Naive thymus-derived CD8-positive, alpha-beta T cell (primary cell): ENCODE measurements at regions not wholly inside any gene's neighbourhood (a gene's known extent, or its start where the extent isn't known, plus 50 kb on each side); places are given as distances from the start of the nearest gene placed in this dataset.
"Not testable (repeated sequence)": the region's sequence is repeated elsewhere in the genome, so short reads cannot be mapped to it uniquely, and the experiment has no call there.

Experiments
- ATAC-seq, 2 donors: fragments of 150-1000 bp; cut with Tn5 transposase in 1 of 2; sonication (Bioruptor Pico), chemical (Tn5 transposase) in 1 of 2; 1 replicate in 1 of 2; 2 replicates in 1 of 2; pipeline ENCODE4 v1.10.0; 2021; ENCODE audit warnings: mild to moderate bottlenecking in 2 of 2, moderate library complexity in 2 of 2
- POLR2A ChIA-PET: fragments of 350-600 bp; sonication (Branson Sonifier 250); formaldehyde crosslinking; loops from one replicate; lab custom pipeline; 2021; ENCODE audit warnings: antibody characterized with exemption; lab: Charles Lee
- DNase-seq, 10 donors: peaks; one replicate each; pipeline versions ENCODE4 v3.0.0 to v3.0.0-alpha.2; 2020 to 2022
- H3K27ac Mint-ChIP-seq, 10 donors: one replicate each; pipeline ENCODE4 v1.8.0; 2020 to 2022; ENCODE audit warnings: mild to moderate bottlenecking in 10 of 10, mixed read lengths in 10 of 10, moderate library complexity in 4 of 10, inconsistent platforms in 1 of 10
- H3K27me3 Mint-ChIP-seq, 5 donors: one replicate each; pipeline ENCODE4 v1.8.0; 2021 to 2022; ENCODE audit warnings: mixed read lengths in 5 of 5
- H3K36me3 Mint-ChIP-seq, 3 donors: one replicate each; pipeline ENCODE4 v1.8.0; 2020 to 2022; ENCODE audit warnings: mixed read lengths in 3 of 3, mild to moderate bottlenecking in 2 of 3, inconsistent platforms in 1 of 3
- H3K4me1 Mint-ChIP-seq, 4 donors: one replicate each; pipeline ENCODE4 v1.8.0; 2021 to 2022; ENCODE audit warnings: mixed read lengths in 4 of 4
- H3K4me3 Mint-ChIP-seq, 10 donors: one replicate each; pipeline ENCODE4 v1.8.0; 2020 to 2022; ENCODE audit warnings: mild to moderate bottlenecking in 10 of 10, mixed read lengths in 10 of 10, moderate library complexity in 6 of 10, inconsistent platforms in 1 of 10
- H3K9me3 Mint-ChIP-seq, 9 donors: one replicate each; pipeline ENCODE4 v1.8.0; 2020 to 2022; ENCODE audit warnings: mixed read lengths in 9 of 9, mild to moderate bottlenecking in 3 of 9, inconsistent platforms in 1 of 9, moderate library complexity in 1 of 9

GRCh38 chr10:34058845-34059614 is 724.6 kb upstream of the NRP1 start:
- H3K27me3 Mint-ChIP-seq: peaks cover 0 to 2% (median 0%) of the 10 kb centered on the region in 5 donors
- DNase-seq (no peak), ATAC-seq (no peak)
- no peak overlapping the region for H3K27ac Mint-ChIP-seq
- H3K36me3 Mint-ChIP-seq: peaks cover 0 to 13% (median 0%) of the 10 kb centered on the region in 3 donors
- POLR2A ChIA-PET: no interaction called here
- no peaks in the 10 kb centered on the region for H3K4me1 Mint-ChIP-seq
- H3K9me3 Mint-ChIP-seq: peaks cover 3 to 27% (median 12%) of the 10 kb centered on the region in 9 donors
- H3K4me3 Mint-ChIP-seq: no peak overlapping the region

GRCh38 chr10:34055410-34055985 is 721.0 kb upstream of the NRP1 start:
- ATAC-seq, POLR2A ChIA-PET, H3K4me1 Mint-ChIP-seq, DNase-seq, H3K4me3 Mint-ChIP-seq, H3K36me3 Mint-ChIP-seq, H3K27me3 Mint-ChIP-seq, H3K27ac Mint-ChIP-seq: not testable (repeated sequence)
- H3K9me3 Mint-ChIP-seq: peaks cover 0 to 11% (median 3%) of the 10 kb centered on the region in 9 donors

GRCh38 chr10:34049887-34050286 is 715.4 kb upstream of the NRP1 start:
- ATAC-seq (no peak), DNase-seq (no peak)
- Mint-ChIP-seq H3K36me3 (no peaks in the 10 kb centered on the region), H3K27me3 (peaks cover 0 to 5% (median 0%) of the 10 kb centered on the region in 5 donors), H3K27ac (no peak overlapping the region), H3K4me3 (no peak overlapping the region), H3K9me3 (peaks cover 0 to 11% (median 1%) of the 10 kb centered on the region in 9 donors), H3K4me1 (no peaks in the 10 kb centered on the region)
- POLR2A ChIA-PET: no interaction called here

- Mint-ChIP-seq H3K36me3 (no peaks in the 10 kb centered on the region), H3K4me1 (no peaks in the 10 kb centered on the region), H3K27me3 (peaks cover 0 to 5% (median 0%) of the 10 kb centered on the region in 5 donors), H3K4me3 (no peak overlapping the region), H3K9me3 (peaks cover 0 to 11% (median 1%) of the 10 kb centered on the region in 9 donors), H3K27ac (no peak overlapping the region)
- POLR2A ChIA-PET: no interaction called here
- ATAC-seq (no peak), DNase-seq (no peak)
Observed at GRCh38 chr10:34049469-34049868, 715.0 kb upstream of the NRP1 start.

- H3K4me1 Mint-ChIP-seq: no peaks in the 10 kb centered on the region
- POLR2A ChIA-PET: no interaction called here
- H3K36me3 Mint-ChIP-seq: no peaks in the 10 kb centered on the region
- no peak overlapping the region for H3K27ac Mint-ChIP-seq
- peaks cover 0 to 11% (median 1%) of the 10 kb centered on the region in 9 donors for H3K9me3 Mint-ChIP-seq
- DNase-seq (no peak), ATAC-seq (no peak)
- H3K27me3 Mint-ChIP-seq: peaks cover 0 to 4% (median 0%) of the 10 kb centered on the region in 5 donors
- H3K4me3 Mint-ChIP-seq: no peak overlapping the region
Observed at GRCh38 chr10:34047389-34047788, 712.9 kb upstream of the NRP1 start.

- H3K4me3 Mint-ChIP-seq: no peak overlapping the region
- POLR2A ChIA-PET: no interaction called here
Observed at GRCh38 chr10:34046506-34047034, 712.1 kb upstream of the NRP1 start.

GRCh38 chr10:34045571-34046190 is 711.2 kb upstream of the NRP1 start:
- ATAC-seq (no peak), DNase-seq (no peak)
- Mint-ChIP-seq H3K4me3 (no peak overlapping the region), H3K27me3 (peaks cover 0 to 3% (median under 1%) of the 10 kb centered on the region in 5 donors), H3K9me3 (peaks cover 0 to 3% (median 0%) of the 10 kb centered on the region in 9 donors), H3K4me1 (no peaks in the 10 kb centered on the region), H3K36me3 (no peaks in the 10 kb centered on the region), H3K27ac (no peak overlapping the region)
- POLR2A ChIA-PET: no interaction called here

More at GRCh38 chr10:34046506-34047034, 712.1 kb upstream of the NRP1 start:
- Mint-ChIP-seq H3K36me3 (no peaks in the 10 kb centered on the region), H3K27ac (no peak overlapping the region), H3K4me1 (no peaks in the 10 kb centered on the region), H3K9me3 (peaks cover 0 to 11% (median 0%) of the 10 kb centered on the region in 9 donors), H3K27me3 (peaks cover 0 to 4% (median 0%) of the 10 kb centered on the region in 5 donors)
- DNase-seq (no peak), ATAC-seq (no peak)

- POLR2A ChIA-PET: interaction anchor here (0.7 kb wide), 1 partner anchor 11 kb away, joined by 3 read pairs; no protein-coding TSS in a partner anchor
- Mint-ChIP-seq H3K4me3 (no peak overlapping the region), H3K4me1 (no peaks in the 10 kb centered on the region)
Observed at GRCh38 chr10:34041871-34042270, 707.4 kb upstream of the NRP1 start.

GRCh38 chr10:34037499-34037898 is 703.0 kb upstream of the NRP1 start:
- DNase-seq (no peak), ATAC-seq (no peak)
- peaks cover 0 to 9% (median 0%) of the 10 kb centered on the region in 5 donors for H3K27me3 Mint-ChIP-seq
- H3K4me3 Mint-ChIP-seq: no peak overlapping the region
- H3K36me3 Mint-ChIP-seq: no peaks in the 10 kb centered on the region
- H3K9me3 Mint-ChIP-seq: peaks cover 0 to 2% (median 0%) of the 10 kb centered on the region in 9 donors
- POLR2A ChIA-PET: no interaction called here
- no peak overlapping the region for H3K27ac Mint-ChIP-seq
- no peaks in the 10 kb centered on the region for H3K4me1 Mint-ChIP-seq

More at GRCh38 chr10:34041871-34042270, 707.4 kb upstream of the NRP1 start:
- DNase-seq (no peak), ATAC-seq (no peak)
- H3K27me3 Mint-ChIP-seq: peaks cover 0 to 9% (median 3%) of the 10 kb centered on the region in 5 donors
- H3K36me3 Mint-ChIP-seq: no peaks in the 10 kb centered on the region
- H3K9me3 Mint-ChIP-seq: no peaks in the 10 kb centered on the region
- H3K27ac Mint-ChIP-seq: no peak overlapping the region

- H3K4me3 Mint-ChIP-seq, POLR2A ChIA-PET, H3K27ac Mint-ChIP-seq, DNase-seq, H3K9me3 Mint-ChIP-seq, H3K36me3 Mint-ChIP-seq, H3K27me3 Mint-ChIP-seq, ATAC-seq, H3K4me1 Mint-ChIP-seq: not testable (repeated sequence)
Observed at GRCh38 chr10:34035241-34035790, 700.8 kb upstream of the NRP1 start.

- H3K27ac Mint-ChIP-seq: no peak overlapping the region
- H3K9me3 Mint-ChIP-seq: peaks cover 0 to 2% (median 0%) of the 10 kb centered on the region in 9 donors
- no peak for DNase-seq
- H3K27me3 Mint-ChIP-seq: no peaks in the 10 kb centered on the region
- no peak overlapping the region for H3K4me3 Mint-ChIP-seq
- POLR2A ChIA-PET: no interaction called here
- H3K36me3 Mint-ChIP-seq: no peaks in the 10 kb centered on the region
- ATAC-seq: no peak
- H3K4me1 Mint-ChIP-seq: no peaks in the 10 kb centered on the region
Observed at GRCh38 chr10:34033078-34033477, 698.6 kb upstream of the NRP1 start.

GRCh38 chr10:34032564-34032963 is 698.1 kb upstream of the NRP1 start:
- no peak for ATAC-seq
- POLR2A ChIA-PET: no interaction called here
- no peaks in the 10 kb centered on the region for H3K36me3 Mint-ChIP-seq
- H3K4me1 Mint-ChIP-seq: no peaks in the 10 kb centered on the region
- H3K27ac Mint-ChIP-seq: no peak overlapping the region
- no peaks in the 10 kb centered on the region for H3K27me3 Mint-ChIP-seq
- H3K9me3 Mint-ChIP-seq: peaks cover 0 to 2% (median 0%) of the 10 kb centered on the region in 9 donors
- H3K4me3 Mint-ChIP-seq: no peak overlapping the region
- no peak for DNase-seq
